ENCODE measurements at regions not wholly inside any gene's neighbourhood (a gene's known extent, or its start where the extent isn't known, plus 50 kb on each side); places are given as distances from the start of the nearest gene placed in this dataset.

DNA sequence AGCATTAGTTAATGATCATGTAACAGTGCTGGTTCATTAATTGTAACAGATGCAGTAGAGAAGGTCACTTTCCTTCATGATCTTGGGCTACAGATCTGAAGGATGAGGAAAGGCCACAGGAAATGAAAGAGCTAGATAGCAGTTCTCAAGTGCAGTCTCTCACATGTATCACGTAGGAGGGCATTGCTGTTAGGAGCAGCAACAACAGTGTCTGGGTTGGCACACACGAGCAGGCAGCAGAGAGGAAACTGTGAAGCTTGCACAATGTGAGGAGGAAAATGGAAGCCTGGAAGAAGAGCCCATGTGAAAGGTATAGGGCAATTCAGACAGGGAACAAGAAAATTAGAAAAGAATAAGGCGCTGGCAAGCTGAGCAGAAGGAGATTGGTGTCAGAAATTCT, 1741.5 kb downstream of the PCDH9 start:
- TF ChIP-seq, protein P1, sequence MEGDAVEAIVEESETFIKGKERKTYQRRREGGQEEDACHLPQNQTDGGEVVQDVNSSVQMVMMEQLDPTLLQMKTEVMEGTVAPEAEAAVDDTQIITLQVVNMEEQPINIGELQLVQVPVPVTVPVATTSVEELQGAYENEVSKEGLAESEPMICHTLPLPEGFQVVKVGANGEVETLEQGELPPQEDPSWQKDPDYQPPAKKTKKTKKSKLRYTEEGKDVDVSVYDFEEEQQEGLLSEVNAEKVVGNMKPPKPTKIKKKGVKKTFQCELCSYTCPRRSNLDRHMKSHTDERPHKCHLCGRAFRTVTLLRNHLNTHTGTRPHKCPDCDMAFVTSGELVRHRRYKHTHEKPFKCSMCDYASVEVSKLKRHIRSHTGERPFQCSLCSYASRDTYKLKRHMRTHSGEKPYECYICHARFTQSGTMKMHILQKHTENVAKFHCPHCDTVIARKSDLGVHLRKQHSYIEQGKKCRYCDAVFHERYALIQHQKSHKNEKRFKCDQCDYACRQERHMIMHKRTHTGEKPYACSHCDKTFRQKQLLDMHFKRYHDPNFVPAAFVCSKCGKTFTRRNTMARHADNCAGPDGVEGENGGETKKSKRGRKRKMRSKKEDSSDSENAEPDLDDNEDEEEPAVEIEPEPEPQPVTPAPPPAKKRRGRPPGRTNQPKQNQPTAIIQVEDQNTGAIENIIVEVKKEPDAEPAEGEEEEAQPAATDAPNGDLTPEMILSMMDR (IDR thresholded peaks at IDR 0.05): no peak
- no peak for TF ChIP-seq ZFX (IDR thresholded peaks at IDR 0.05; ENCODE audit: borderline replicate concordance)

Data from 22Rv1 (cell line).